ENCODE measurements at regions not wholly inside any gene's neighbourhood (a gene's known extent, or its start where the extent isn't known, plus 50 kb on each side); places are given as distances from the start of the nearest gene placed in this dataset.

DNA sequence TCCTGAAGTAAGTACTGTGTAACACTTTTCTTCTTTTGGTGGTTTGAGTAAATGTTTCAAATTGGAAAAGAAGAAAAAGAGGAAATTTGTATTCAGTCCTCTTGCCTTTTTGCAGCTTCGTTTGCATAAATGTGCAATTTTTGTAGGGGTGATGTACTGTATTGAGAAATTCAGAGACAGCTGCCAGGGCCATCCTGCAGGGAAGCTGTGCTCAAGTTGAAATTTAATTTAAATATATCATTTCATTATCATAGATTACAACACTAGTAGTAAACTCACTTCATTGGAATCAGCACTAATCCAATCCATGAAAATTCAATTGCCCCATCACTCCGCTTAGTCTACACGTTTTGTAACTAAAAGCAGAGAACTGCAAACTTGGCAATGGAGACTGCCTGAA lies 415.4 kb downstream of the DNAJB9 start:
- DNase-seq, result no peak

DNA sequence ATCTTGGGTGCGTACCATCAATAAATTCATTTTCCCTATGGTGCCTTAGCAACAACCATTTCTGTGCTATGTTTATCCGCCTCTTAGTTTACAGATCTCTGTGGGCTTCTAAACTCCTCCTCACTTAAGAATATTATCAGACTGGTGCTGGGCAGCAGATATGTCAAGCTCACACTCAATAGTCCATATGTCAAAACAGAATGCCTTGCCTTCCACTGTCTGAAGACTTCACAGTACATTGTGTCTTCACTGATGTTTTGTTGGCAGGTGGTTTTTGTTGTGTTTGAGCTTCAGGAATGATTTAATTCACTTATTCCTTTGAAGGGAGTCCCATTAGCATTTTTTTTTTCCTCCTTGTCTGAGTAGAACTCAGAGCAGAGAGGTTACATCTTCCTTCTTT lies 419.6 kb downstream of the DNAJB9 start:
- DNase-seq, result no peak

DNA sequence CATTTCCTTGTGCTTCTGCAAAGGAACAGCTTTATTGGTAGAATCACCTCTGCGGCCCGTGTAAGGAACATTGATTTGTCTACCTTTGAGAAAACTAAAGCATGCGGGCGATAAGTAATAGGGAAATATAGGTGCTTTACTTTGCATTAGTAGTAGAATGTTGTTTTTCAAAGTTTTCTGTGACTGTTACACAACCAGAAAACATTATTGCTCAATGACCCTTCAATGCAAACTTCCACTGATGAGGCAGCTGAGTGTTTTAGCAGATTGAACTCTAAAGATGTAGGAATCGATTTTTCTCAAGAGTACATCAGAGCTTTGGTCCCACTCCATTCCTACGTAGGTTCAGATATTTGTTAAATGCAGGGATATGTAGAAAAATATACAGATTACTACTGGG lies 427.8 kb downstream of the DNAJB9 start:
- DNase-seq, result no peak

DNA sequence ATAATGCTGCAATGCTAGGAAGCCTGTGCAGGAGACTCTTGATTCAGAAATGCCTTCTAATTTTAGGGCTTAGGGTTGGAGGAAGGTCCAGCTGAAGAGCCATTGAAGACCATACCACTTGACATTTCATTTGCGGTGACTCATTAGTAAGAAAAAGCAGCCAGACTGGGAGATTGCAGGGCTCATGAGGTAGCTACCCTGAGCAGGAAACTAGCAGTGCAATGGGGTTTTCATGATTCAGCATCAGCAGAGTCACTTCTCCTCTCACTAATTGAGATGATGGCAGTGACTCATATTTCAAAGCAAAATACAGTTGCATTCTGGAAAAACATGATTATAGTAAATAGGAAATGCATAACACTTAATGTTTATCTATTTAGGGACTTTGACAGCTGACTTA lies 434.1 kb downstream of the DNAJB9 start:
- peak; percentile 11 for DNase-seq

GRCh38 chr7:109009636-109010035 lies 440.0 kb downstream of the DNAJB9 start:
- no peak for DNase-seq

DNA sequence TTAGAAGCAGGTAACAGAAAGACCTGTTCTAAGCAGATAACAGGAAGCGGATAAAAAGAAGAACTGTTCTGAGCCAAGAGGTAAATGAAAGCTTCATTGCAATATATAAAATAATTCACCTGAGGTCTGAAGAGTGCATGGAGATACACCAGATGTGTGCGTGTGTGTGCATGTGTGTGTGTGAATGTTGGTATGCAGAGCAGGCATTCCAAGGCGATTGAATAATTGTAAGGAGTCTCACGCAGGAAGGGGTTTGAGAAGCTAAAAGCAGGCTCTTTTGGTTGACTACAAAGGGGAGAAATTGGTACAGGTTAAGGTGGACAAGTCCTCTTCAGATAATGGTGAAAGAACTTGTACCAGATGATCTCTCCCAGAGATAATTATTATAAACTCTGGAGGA lies 450.6 kb downstream of the DNAJB9 start:
- no peak for DNase-seq

- no peak for DNase-seq
Measured at GRCh38 chr7:109021390-109021789, 451.7 kb downstream of the DNAJB9 start.

- no peak for DNase-seq
Measured at GRCh38 chr7:109029866-109030265, 460.2 kb downstream of the DNAJB9 start.

DNA sequence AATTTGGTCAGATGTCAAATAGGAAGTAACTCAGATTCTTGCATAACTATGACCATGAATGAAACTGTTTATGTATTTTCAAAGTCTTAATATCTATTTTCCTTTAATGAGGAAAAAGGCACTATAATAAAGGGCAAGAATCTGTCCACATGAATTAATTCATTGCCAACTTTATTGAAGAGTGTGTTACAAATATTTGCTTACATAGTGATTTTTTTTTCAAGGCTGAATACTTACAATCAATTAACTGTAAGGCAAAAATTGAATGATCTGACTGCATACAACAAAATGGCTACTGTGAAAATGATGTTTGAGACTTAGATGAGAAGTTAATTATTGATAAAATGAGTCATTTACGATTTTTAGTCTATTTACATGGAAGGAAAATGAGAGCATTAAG lies 475.0 kb downstream of the DNAJB9 start:
- DNase-seq, result no peak

GRCh38 chr7:109049366-109049765 lies 479.7 kb downstream of the DNAJB9 start:
- DNase-seq, result no peak

DNA sequence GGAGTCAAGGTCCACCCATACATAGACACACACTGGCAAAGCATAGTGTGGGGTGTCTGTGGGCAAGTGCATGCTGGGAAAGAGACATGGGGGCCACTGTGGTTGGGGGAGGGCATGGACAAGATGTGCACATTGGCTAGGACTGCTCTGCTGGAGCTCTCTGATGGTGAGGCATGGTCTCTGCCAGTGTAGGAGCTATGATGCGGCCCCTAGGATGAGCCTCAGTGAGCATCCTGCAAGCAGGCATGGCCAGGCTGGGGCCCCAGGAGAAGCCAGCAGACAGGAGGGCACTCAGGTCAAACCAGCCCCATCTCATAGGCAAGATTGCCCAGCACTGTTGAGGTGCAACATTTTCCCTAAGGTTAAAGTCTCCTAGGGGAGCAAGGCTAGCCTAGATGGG lies 489.4 kb downstream of the DNAJB9 start:
- no peak for DNase-seq

- no peak for DNase-seq
Measured at GRCh38 chr7:109062798-109063197, 493.1 kb downstream of the DNAJB9 start.

DNA sequence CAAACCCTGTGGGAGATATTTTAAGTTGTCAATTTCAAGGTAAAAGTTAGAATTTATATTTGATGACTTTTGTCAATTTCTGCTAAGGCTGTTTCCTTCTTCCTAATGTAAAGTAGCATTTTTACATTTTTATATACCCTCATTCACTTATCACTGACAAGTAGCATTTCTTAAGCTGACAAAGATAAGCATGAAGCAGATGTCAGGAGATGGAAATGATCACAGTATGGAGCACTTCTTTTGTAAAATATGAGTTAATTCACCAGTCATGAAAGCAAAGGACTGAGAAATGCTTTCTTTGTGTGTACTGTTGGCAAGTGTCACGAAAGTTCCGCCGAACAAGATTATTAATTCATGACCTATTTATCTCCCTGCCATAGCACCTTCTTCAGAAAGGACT lies 503.9 kb downstream of the DNAJB9 start:
- DNase-seq, result no peak

GRCh38 chr7:109076396-109076972 lies 506.8 kb downstream of the DNAJB9 start:
- no peak for DNase-seq

DNA sequence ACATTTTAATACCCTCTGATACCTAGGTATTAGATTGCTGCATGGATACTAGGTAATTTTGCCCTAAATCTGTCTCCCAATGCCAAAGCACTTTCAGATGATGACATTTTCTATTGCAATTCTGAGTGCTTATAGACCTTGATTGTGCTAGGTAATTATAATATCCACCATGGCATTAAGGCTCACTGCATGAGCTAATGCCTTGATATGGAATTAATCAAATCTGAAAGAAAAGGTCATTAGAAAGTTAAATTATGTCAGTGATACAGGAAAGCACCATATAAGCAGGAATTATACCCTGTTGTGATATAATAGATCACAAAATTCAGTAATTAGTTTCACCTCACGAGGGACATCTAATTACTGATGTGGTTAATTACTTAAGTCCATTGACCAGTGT lies 521.4 kb downstream of the DNAJB9 start:
- no peak for DNase-seq

GRCh38 chr7:109092268-109092667 lies 522.6 kb downstream of the DNAJB9 start:
- DNase-seq, result no peak

DNA sequence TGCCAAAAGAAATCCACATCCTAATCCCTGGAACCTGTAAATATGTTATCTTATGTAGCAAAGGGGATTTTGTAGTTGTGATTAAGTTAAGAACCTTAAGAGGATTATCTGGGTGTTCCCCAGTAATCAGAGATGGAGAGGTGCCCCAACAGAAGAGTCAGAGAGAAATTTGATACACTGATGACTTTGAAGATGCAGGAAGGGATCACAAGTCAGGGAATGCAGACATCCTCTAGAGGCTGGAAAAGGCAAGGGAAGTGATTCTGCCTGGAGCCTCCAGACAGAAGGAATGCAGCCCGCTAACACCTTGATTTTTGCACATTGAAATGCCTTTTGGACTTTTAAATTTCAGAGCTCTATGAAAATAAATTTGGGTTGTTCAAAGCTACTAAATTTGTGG lies 531.7 kb downstream of the DNAJB9 start:
- no peak for DNase-seq

DNA sequence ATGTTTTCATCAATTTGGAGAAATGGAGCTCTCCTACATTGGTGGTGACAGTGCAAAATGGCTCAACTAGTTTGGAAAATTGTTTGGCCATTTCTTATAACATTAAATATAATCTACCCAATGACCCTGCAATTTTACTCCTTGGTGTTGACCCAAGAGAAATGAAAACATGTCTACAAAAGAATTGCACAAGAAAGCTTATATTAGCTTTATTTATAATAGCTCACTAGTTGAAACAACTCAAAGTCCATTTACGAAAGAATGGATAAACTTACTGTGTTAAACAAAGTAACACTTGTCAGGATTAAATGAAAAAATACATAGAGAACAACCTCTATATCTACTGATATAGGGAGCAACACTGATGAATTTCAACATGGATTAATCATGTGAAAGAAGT lies 539.9 kb downstream of the DNAJB9 start:
- DNase-seq, result no peak

DNA sequence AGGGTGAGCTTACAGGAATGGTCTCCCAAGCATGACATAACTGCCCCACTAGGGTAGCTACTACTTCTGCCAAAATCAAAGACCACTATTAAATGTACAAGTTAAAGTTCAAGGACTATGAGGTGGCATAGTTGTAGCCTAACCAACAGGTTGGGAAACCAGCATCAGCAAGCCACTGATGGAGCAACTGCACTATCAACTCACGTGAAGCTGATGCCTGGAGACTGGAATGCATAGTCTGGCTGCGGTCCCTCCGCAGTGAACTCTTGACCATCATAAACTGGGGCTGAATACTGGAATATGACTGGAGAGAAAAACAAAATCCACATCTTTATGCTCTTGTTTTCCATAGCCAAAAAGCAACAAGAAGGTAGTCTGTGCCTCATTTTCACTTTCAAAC lies 541.4 kb downstream of the DNAJB9 start:
- DNase-seq, result no peak

GRCh38 chr7:109121599-109122300 lies 552.1 kb downstream of the DNAJB9 start:
- DNase-seq, result no peak

GRCh38 chr7:109125001-109125400 lies 555.3 kb downstream of the DNAJB9 start:
- DNase-seq, result no peak

- no peak for DNase-seq
Measured at GRCh38 chr7:109126404-109127050, 556.9 kb downstream of the DNAJB9 start.

- DNase-seq, result no peak
Measured at GRCh38 chr7:109127145-109127544, 557.5 kb downstream of the DNAJB9 start.

DNA sequence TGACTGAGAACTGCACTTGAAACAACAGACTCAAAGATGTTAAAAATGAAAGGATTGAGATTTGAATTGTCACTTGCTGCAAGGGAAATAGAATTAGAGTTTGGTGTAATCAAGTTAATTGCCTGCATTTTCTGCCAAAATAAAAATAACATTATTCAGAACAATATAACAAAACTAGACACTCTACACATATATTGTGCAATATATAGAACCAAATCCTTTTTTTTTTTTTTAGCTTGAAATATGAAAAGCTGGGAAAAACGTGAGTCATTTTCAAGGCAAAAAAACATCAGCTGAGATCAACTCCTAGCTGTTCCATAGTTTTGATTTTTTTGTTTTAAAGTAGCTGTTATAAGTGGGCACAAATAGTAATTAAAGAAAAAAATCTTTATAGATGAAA lies 561.5 kb downstream of the DNAJB9 start:
- DNase-seq, result no peak
